CD4-positive, alpha-beta T cell treated with Interleukin-17A for 1 hour (primary cell): ENCODE measurements at regions not wholly inside any gene's neighbourhood (a gene's known extent, or its start where the extent isn't known, plus 50 kb on each side); places are given as distances from the start of the nearest gene placed in this dataset.
A peak's percentile ranks its signal among the peaks of the same experiment; 100 is the strongest.
"Not testable (repeated sequence)": the region's sequence is repeated elsewhere in the genome, so short reads cannot be mapped to it uniquely, and the experiment has no call there.

ENCODE experiments used
- DNase-seq: peaks from one replicate; pipeline ENCODE4 v3.0.0-alpha.2; 2020

DNA sequence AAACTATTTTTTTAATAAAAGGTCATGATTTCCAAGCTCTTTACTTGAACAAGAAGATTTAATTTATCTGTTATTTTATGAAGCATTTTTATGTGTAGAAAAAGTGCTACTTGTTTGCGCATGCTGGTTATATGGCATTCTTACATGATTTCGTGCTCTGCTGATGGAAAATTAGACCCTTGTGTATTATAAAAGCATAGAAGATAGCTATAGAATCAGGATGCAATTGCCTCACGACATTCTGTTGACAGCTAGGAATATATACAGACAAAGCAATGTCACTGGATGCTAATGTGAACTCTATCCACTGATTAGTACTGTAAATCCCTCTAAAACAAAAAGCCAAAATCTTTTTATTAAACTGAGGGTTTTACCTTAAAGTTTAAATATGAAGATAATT is 255.9 kb downstream of the MDFIC start:
- DNase-seq, result no peak

DNA sequence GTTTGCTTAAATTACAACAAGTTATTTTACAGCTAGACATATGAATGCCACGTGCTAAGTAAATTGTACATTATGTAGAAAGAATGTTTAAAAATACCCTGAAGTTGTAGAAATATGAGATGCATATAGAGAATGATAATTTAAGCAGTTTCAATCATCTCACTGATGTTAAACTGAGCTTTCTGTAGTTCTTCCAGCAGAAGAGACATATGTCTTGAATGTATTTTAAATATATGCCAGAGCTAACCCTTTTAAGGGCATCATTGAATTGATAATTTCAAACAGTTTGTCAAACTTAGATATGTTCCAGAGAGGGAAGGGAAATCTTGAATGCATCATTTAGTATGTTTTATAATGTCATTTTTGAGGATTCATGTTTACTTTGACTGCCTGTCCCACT is 255.2 kb downstream of the MDFIC start:
- DNase-seq, result no peak

DNA sequence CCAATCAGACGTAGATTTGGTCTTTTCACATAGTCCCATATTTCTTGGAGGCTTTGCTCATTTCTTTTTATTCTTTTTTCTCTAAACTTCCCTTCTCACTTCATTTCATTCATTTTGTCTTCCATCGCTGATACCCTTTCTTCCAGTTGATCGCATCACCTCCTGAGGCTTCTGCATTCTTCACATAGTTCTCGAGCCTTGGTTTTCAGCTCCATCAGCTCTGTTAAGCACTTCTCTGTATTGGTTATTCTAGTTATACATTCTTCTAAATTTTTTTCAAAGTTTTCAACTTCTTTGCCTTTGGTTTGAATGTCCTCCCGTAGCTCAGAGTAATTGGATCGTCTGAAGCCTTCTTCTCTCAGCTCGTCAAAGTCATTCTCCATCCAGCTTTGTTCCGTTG is 250.5 kb downstream of the MDFIC start:
- DNase-seq, result not testable (repeated sequence)

- no peak for DNase-seq
Measured at GRCh38 chr7:115153769-115154477, 232.0 kb downstream of the MDFIC start.

- no peak for DNase-seq
Measured at GRCh38 chr7:115153176-115153575, 231.3 kb downstream of the MDFIC start.

- peak; percentile 14 for DNase-seq
Measured at GRCh38 chr7:115146148-115146547, 224.3 kb downstream of the MDFIC start.

GRCh38 chr7:115145512-115145911 is 223.6 kb downstream of the MDFIC start:
- no peak for DNase-seq

- no peak for DNase-seq
Measured at GRCh38 chr7:115137816-115138215, 215.9 kb downstream of the MDFIC start.

DNA sequence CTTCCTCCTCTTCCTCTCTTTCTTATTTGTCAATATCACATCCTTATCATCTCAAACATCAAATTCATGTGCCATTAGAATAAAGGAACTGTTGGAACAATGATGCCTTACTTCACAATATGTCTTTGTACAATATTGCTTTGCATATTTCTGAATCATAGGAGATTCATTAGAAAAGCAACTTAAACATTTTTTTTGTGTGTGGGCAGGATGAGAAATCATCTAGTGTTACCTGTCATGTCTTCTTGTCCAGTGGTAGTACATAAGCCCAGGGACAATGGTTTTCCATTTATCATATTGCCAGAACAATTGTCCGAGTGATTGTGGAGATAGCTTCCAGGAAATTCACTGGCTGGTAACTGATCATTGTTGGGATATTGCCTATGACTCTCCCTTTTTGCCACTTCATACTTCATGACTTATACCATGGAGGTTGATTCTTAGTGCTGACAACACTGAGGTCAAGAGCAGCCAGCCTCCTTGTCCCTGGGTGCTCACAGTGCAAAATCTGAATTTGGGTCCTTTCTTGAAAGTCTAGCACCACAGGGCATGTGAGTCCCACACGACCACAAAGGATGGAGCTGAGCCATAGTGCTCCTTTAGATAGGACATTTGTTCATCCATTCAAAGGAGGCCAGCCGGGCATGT is 215.0 kb downstream of the MDFIC start:
- no peak for DNase-seq

- DNase-seq, result peak; percentile 37
Measured at GRCh38 chr7:115135769-115136410, 214.0 kb downstream of the MDFIC start.

DNA sequence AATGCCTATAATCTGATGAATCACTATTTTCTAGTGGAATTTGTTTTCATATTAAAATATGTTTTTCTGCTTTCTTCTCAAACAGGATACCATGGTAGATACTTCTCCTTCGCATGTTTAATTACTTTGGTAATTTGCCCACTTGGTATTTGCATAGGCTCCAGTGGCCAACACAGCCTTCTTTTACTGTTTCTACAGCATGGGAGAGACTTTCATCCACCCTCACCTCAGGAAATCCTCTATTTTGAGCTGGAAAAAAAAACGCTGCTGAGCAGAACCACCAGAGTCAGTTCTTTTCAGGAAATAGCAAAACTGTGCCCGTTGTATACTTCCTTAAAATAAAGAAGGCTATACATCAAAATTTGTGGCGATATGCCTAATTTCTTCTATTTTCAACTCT is 213.3 kb downstream of the MDFIC start:
- no peak for DNase-seq

DNA sequence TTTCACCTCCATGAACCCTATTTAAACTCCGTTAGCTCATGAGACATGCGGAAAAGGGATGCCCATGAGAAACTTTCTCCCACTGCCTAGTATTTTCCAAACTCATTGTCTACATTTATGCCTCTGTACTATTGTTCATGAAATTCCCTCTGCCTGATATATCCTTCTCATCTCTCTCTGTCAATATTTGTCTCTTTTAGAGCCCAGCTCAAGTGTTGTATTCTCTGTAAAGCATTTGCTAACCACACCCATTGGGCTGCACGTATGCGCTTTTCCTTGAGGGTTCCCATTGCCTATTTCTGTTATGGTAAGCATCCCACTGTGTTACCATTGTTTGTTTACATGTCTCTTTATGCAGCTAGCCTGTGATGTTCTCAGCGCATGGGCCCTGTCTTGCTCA is 211.4 kb downstream of the MDFIC start:
- no peak for DNase-seq

DNA sequence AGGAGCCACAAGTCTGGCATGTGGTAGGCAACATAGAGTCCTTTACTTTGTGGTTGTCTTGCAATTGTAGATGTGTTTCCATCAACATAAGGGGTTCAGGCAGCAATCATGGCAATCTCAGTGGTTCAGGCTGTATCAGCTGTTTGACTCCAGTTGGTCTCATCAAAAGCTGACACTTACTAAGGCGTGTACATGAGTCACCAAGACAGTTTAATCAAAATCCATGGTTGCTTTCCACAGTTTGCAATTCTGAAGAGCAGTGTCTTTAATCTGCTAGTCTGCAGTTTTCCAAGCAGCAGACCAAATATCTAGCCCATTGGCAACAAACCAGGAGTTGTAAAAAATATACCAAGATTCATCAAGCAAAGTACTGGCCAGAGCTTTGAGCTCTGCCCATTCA is 210.2 kb downstream of the MDFIC start:
- no peak for DNase-seq

- DNase-seq, result no peak
Measured at GRCh38 chr7:115128154-115128553, 206.3 kb downstream of the MDFIC start.

GRCh38 chr7:115127399-115128021 is 205.6 kb downstream of the MDFIC start:
- no peak for DNase-seq

- no peak for DNase-seq
Measured at GRCh38 chr7:115125750-115126149, 203.9 kb downstream of the MDFIC start.

GRCh38 chr7:115125312-115125711 is 203.4 kb downstream of the MDFIC start:
- no peak for DNase-seq

GRCh38 chr7:115124409-115124939 is 202.6 kb downstream of the MDFIC start:
- DNase-seq, result no peak

DNA sequence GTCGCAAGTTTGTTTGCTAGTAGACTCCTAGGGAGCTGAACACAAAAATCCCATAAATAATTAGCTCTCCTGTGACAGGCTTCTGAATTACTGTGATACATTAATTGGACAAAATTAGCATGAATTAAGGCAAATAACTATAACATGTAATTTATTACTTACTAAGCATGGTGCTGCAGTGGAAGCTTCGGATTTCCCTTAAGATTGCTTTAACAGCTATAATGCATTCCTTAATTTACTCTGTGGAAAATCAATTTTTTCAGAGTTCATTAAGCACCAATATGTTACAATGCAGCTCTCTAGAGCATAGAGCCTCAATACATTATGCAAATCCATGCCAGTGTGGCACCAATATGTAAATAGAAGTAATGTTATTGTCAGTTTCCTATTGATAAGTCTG is 201.5 kb downstream of the MDFIC start:
- DNase-seq, result no peak

- DNase-seq, result no peak
Measured at GRCh38 chr7:115122388-115122787, 200.5 kb downstream of the MDFIC start.

- no peak for DNase-seq
Measured at GRCh38 chr7:115117748-115118147, 195.9 kb downstream of the MDFIC start.

- DNase-seq, result no peak
Measured at GRCh38 chr7:115116773-115117715, 195.2 kb downstream of the MDFIC start.
